Activated CD4-positive, alpha-beta T cell treated with anti-CD3 and anti-CD28 coated beads, Interleukin-2, Interleukin-4, amounts not matched to agents 100 ng/mL and 50 ng/mL, durations not matched to agents 16 hours and 8 hours (primary cell): ENCODE measurements at regions not wholly inside any gene's neighbourhood (a gene's known extent, or its start where the extent isn't known, plus 50 kb on each side); places are given as distances from the start of the nearest gene placed in this dataset.
"Not testable (repeated sequence)": the region's sequence is repeated elsewhere in the genome, so short reads cannot be mapped to it uniquely, and the experiment has no call there.

ENCODE experiments used
- DNase-seq: peaks from one replicate; pipeline ENCODE4 v3.0.0-alpha.2; 2020; ENCODE audit warnings: low spot score

GRCh38 chr7:137110091-137110509 lies 233.4 kb downstream of the PTN start:
- DNase-seq, result no peak

DNA sequence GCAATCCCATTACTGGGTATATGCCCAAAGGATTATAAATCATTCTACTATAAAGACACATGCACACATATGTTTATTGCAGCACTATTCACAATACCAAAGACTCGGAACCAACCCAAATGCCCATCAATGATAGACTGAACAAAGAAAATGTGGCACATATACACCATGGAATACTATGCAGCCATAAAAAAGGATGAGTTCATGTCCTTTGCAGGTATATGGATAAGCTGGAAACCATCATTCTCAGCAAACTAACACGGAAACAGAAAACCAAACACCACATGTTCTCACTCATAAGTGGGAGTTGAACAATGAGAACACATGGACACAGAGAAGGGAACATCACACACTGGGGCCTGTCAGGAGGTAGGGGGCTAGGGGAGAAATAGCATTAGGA lies 235.7 kb downstream of the PTN start:
- not testable (repeated sequence) for DNase-seq

- not testable (repeated sequence) for DNase-seq
Observed at GRCh38 chr7:137103526-137103925, 235.1 kb downstream of the CHRM2 start.

DNA sequence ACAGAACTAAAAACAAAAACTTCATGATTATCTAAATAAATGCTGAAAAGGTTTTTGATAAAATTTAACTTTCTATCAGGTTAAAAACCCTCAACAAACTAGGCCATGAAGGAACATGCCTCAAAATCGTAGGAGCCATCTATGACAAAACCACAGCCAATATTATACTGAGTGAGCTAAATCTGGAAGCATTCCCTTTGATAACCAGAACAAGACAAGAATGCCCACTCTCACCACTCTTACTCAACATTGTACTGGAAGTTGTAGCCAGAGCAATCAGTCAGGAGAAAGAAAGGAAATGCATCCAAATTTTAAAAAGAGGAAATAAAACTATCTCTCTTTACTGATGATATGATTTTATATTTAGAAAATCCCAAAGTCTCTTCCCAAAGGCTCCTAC lies 228.7 kb downstream of the CHRM2 start:
- DNase-seq, result no peak

GRCh38 chr7:137096607-137097006 lies 228.2 kb downstream of the CHRM2 start:
- DNase-seq, result no peak

DNA sequence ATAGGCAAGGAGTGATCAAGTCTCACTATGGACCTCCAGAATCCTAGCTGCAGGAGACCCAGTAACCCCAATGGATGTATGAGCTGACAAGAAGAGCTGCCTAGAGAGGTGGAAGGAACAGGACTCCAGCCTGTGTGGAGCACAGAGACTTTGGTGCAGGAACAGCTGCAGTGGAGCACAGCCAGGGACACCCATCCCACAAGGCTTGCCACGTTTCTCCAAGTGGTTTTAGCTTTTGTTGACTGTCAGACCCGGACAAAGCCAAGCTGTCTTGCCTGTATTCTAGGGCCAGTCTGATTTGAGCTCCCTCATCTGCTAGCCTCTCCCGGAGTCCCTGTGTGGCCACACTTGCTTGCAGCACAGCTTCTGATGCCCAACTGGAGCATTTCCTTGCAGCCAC lies 224.7 kb downstream of the CHRM2 start:
- no peak for DNase-seq

- DNase-seq, result no peak
Observed at GRCh38 chr7:137091396-137091795, 222.9 kb downstream of the CHRM2 start.

GRCh38 chr7:137086896-137087295 lies 218.4 kb downstream of the CHRM2 start:
- DNase-seq, result no peak

DNA sequence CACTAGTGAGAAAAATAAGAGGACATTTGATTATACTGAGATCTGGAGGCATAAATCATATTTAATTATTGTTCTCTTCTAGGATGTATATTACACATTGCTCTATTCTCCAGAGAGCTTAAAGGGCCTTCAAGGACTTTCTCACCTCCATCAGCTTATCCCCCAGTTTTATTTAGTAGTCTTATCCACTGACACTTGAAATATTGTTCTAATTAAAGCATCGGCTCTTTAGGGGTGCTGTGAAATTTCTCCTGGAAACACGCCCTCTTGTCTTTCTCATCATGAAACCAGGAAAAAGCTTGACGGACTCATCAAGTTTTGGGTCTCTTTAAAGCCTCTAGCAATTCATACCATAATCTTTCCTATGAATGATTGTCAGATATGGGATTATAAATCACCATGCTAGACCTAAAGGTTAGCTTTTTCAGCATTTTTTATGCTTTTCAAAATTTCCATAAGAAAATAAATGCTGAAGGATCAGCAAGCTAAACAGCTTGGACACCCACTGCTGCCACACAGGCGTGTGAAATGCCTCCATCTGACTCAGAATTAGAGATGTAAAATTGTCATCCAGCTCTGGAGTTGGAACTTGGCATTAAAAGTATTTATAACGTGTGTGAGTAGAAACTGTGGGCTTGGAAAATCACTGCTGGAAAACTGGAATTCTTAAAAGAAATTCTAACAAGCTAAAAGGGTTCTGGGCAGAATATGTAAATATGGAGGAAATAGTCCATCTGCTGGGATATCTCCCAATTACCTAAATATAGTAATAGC lies 216.3 kb downstream of the CHRM2 start:
- DNase-seq, result no peak

GRCh38 chr7:137082391-137082790 lies 213.9 kb downstream of the CHRM2 start:
- DNase-seq, result no peak

DNA sequence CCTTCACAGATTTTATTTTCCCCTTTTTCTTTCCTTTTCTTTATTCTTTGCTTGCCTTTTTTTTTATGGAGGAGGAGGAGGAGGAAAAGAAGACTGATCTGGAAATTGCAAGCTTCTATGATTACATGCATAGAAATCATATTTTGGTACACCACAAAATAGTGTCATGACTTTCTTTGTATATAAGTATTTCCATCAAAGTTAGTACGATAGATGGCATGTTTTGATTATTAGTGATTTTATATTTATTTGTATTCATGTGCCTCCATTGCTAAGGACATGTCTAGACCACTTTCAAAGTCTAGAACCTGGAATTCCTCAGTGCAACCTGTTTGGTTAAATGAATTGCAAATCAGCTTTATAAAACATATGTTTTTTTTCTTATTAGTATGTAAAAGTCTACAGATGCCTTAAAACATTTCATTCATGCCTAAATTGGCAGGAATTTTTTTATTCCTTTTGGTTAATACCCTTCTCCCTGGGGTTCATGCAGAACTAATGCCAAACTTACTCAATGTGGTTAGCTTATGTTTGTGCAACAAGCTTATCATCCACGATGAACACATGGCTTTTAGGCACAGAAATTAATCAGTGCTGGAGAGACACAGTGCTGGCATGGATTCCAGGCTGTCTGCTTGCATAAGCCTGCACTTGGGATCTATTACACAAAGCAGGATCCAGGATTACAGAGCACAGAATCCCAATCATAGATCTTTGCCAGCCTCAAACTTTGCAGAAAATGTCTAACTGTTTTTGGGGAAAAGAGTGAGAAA lies 213.1 kb downstream of the CHRM2 start:
- DNase-seq, result no peak

DNA sequence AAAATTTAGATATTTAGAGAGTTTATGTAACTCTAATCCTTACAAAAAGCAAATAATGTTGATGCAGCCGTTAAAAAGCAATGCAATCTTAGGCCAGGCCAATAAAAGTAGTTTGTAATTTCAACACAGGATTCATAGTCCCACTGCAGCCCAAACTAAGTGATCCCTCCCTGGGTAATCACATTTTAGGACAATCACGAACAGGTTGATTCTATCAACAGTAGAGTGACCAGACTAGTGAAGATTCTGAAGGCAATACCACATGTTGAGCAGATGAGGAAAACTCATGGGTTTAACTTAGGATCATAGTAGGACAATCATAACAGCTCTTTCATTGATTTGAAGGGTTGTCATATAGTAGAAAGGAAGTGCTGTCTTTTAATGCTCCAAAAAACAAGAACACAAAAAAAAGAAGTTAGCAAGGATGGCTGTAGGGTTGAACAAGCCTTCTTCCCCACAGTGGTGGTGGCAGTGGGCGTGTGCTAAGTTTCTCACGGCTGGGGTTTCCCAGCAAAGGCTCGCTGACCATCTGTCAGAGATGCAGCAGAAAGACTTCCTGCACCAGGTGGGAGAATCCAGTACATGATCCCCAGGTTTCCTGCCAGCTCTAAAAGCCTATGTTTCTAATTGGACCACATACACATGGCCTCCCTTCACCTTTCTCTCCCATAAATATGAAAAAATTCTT lies 212.2 kb downstream of the CHRM2 start:
- DNase-seq, result no peak

GRCh38 chr7:137078781-137079180 lies 210.3 kb downstream of the CHRM2 start:
- DNase-seq, result no peak

DNA sequence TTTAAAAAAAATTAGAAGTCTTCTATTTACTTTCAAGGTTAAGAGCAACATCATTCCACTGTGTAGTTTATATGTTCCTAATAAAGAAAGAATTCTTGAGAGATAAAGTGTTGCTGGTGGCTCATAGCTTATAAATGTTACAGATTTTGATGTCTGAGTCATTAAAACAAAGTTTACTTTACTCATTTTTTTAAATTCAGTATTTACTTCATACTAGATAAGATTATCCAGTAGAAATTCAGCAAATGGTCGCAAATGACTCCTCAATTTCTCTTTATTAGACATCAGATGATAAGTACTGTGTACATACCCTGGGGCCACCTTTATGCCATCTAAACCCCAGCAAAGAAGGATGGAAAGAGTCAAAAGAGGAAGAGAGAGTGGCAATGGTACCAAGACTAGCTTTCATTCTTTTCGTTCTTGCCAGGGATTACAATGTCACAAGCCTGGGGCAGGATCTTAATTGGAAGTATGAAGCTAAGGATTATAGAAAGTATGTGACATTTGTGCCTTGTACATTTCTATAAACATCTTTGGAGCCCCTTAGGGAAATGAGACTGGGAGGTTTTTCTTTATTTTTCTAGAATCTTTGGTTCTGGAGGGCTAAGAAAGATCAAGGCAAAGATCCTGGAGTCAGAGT lies 206.1 kb downstream of the CHRM2 start:
- DNase-seq, result no peak

GRCh38 chr7:137073571-137074325 lies 205.3 kb downstream of the CHRM2 start:
- DNase-seq, result no peak
